HFF-Myc (cell line): ENCODE measurements at regions not wholly inside any gene's neighbourhood (a gene's known extent, or its start where the extent isn't known, plus 50 kb on each side); places are given as distances from the start of the nearest gene placed in this dataset.

Experiments
- DNase-seq: peaks from one replicate; pipeline ENCODE4 v3.0.0-alpha.2; 2011; ENCODE audit warnings: low read depth; ENCODE audit errors: extremely low read depth
- H3K4me3 ChIP-seq: replicated peaks from 2 replicates; pipeline ENCODE4 v1.5.1; 2011; ENCODE audit warnings: low read depth, mild to moderate bottlenecking, control low read depth, low read length
- TF ChIP-seq, protein P1 (sequence below): IDR thresholded peaks from 2 replicates; pipeline ENCODE4 v1.5.1; 2012; ENCODE audit warnings: mild to moderate bottlenecking, low read depth, low read length, control low read depth; ENCODE audit errors: missing control alignments

DNA sequence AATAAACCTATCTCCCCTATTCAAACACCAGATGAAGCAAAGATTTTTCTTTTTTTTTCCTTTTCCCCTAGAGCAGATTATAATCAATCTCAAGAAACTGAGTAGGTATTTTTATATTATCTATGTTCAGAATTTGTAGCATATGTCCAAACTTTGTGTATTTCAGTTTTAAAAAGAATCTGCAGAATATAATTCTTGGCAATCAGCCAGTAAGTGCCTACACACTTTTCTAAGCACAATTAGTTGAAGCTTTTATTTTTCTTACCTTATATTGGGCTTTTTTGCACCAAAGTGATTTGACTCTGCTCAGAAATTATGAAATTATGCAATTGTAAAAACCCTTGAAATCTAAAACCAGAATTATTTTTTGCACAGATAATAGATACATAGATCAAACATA is 315.8 kb upstream of the PHF14 start:
- TF ChIP-seq, protein P1, sequence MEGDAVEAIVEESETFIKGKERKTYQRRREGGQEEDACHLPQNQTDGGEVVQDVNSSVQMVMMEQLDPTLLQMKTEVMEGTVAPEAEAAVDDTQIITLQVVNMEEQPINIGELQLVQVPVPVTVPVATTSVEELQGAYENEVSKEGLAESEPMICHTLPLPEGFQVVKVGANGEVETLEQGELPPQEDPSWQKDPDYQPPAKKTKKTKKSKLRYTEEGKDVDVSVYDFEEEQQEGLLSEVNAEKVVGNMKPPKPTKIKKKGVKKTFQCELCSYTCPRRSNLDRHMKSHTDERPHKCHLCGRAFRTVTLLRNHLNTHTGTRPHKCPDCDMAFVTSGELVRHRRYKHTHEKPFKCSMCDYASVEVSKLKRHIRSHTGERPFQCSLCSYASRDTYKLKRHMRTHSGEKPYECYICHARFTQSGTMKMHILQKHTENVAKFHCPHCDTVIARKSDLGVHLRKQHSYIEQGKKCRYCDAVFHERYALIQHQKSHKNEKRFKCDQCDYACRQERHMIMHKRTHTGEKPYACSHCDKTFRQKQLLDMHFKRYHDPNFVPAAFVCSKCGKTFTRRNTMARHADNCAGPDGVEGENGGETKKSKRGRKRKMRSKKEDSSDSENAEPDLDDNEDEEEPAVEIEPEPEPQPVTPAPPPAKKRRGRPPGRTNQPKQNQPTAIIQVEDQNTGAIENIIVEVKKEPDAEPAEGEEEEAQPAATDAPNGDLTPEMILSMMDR: no peak
- DNase-seq: no peak
- no peak overlapping the region for H3K4me3 ChIP-seq

GRCh38 chr7:10662491-10662890 is 311.2 kb upstream of the PHF14 start:
- TF ChIP-seq, protein P1: no peak
- no peak for DNase-seq
- no peak overlapping the region for H3K4me3 ChIP-seq

- DNase-seq: no peak
Observed at GRCh38 chr7:10662982-10663884, 310.4 kb upstream of the PHF14 start.

DNA sequence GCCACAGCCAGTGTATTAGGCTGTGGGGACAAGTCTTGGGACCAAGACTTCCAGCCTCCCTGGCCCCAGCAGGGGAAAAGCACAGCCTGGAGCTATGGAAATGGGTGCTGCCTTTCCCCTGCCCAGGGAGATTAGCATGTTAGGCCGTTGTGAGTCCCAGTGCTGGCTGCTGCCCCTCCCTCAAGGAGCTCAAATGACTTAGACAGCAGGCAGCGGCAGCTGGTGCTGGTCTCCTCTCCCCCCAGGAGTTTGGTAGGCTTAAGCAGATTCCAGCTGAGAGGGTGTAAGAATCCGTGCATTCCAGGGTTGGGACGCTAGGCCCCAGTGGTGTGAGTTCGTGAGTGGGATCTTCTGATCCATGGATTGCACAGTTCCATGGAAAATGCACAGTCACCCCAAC is 301.5 kb upstream of the PHF14 start:
- TF ChIP-seq, protein P1: no peak
- no peak overlapping the region for H3K4me3 ChIP-seq
- no peak for DNase-seq

More at GRCh38 chr7:10662982-10663884, 310.4 kb upstream of the PHF14 start:
- no peak overlapping the region for H3K4me3 ChIP-seq
- TF ChIP-seq, protein P1: no peak

DNA sequence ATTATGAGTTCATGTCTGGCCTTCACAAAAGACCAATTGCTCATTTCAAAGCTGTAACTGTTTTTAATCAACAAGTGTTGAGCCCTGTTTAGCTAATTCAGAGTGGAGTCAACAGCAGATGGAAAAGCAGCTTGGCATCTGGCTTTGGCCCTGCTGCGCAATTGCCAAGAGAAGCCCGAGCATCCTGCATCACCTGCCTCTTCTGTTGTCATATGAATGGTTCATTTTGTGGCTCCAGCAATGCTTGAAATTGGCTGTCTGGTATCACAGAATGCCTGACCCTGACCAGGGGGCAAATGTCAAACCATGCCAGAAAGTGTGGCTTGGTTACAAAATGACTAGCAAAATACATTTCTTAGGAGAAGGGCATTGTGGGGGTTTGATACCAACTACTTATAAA is 296.5 kb upstream of the PHF14 start:
- H3K4me3 ChIP-seq: no peak overlapping the region
- TF ChIP-seq, protein P1: no peak
- no peak for DNase-seq

- no peak overlapping the region for H3K4me3 ChIP-seq
- TF ChIP-seq, protein P1: no peak
- no peak for DNase-seq
Observed at GRCh38 chr7:10677668-10678232, 295.9 kb upstream of the PHF14 start.

DNA sequence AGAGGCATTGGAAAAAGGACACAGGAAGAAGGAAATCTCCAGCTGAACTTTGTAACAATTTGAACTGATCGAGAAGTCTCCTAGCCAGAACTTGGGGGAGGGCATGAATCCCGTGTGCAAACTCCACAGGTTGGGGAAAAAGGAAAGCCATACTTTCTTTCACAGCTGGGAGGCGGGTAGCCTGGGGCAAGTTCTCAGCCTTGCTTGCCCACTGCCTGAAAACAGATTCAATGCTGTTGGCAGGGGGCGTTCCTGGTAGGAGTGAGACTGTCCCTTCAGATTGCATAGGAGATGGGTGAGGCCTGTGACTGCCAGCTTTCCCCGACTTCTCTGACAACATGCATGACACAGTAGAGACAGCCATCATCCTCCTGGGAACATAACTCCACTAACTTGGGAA is 289.1 kb upstream of the PHF14 start:
- no peak for DNase-seq
- H3K4me3 ChIP-seq: no peak overlapping the region
- TF ChIP-seq, protein P1: no peak
